ENCODE measurements at regions not wholly inside any gene's neighbourhood (a gene's known extent, or its start where the extent isn't known, plus 50 kb on each side); places are given as distances from the start of the nearest gene placed in this dataset.
A peak's percentile ranks its signal among the peaks of the same experiment; 100 is the strongest.

DNA sequence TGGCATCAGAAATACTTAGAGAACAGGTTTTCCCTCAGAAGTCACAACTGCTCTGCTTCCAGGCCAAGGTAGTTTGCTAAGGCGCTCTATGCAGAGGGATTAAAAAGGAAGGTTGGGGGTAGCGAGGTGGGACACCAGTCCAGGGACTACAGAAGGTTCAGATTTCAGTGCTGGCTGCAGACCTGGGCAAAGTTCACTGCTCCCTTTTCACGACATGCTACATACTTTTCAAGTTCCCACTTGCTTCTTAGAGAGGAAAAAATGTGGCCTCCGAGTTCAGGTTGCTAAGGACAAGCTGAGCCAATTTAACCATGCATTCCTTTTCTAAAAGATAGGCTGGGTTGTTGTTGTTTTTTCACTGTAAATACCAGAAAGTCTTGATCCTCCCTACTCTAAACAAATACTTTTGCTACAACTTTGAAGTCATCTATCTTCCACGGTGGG lies 158.6 kb upstream of the NR2F2 start (continued):
- TF ChIP-seq EP300 (IDR thresholded peaks at IDR 0.05; ENCODE audit: low read depth in 2 of 2, low read length in 2 of 2) (peak in 1 of 2 experiments; percentile 73; a peak in 2 of 4 replicates), EP300 (CRISPR knock-in tag; IDR thresholded peaks at IDR 0.05; ENCODE audit: borderline replicate concordance) (0 out of 2 replicates have a peak, but pooled peaks have one; percentile 34), ZNF292 (CRISPR knock-in tag; IDR thresholded peaks at IDR 0.05; ENCODE audit: borderline replicate concordance, low read depth) (0 out of 2 replicates have a peak, but pooled peaks have one; percentile 12), PHB2 (IDR thresholded peaks at IDR 0.05; ENCODE audit: partially characterized antibody) (no peak), TCF7 (IDR thresholded peaks at IDR 0.05; ENCODE audit: low read depth) (0 out of 2 replicates have a peak, but pooled peaks have one; percentile 13), DPF2 (CRISPR knock-in tag; IDR thresholded peaks at IDR 0.05; ENCODE audit: borderline replicate concordance, low read depth) (peak; percentile 49; the same call in 1 of the 2 replicates), BRD4 (CRISPR knock-in tag; IDR thresholded peaks at IDR 0.05) (no peak), BCL6 (CRISPR knock-in tag; IDR thresholded peaks at IDR 0.05) (peak; percentile 73)
- TF ChIP-seq, protein P1, sequence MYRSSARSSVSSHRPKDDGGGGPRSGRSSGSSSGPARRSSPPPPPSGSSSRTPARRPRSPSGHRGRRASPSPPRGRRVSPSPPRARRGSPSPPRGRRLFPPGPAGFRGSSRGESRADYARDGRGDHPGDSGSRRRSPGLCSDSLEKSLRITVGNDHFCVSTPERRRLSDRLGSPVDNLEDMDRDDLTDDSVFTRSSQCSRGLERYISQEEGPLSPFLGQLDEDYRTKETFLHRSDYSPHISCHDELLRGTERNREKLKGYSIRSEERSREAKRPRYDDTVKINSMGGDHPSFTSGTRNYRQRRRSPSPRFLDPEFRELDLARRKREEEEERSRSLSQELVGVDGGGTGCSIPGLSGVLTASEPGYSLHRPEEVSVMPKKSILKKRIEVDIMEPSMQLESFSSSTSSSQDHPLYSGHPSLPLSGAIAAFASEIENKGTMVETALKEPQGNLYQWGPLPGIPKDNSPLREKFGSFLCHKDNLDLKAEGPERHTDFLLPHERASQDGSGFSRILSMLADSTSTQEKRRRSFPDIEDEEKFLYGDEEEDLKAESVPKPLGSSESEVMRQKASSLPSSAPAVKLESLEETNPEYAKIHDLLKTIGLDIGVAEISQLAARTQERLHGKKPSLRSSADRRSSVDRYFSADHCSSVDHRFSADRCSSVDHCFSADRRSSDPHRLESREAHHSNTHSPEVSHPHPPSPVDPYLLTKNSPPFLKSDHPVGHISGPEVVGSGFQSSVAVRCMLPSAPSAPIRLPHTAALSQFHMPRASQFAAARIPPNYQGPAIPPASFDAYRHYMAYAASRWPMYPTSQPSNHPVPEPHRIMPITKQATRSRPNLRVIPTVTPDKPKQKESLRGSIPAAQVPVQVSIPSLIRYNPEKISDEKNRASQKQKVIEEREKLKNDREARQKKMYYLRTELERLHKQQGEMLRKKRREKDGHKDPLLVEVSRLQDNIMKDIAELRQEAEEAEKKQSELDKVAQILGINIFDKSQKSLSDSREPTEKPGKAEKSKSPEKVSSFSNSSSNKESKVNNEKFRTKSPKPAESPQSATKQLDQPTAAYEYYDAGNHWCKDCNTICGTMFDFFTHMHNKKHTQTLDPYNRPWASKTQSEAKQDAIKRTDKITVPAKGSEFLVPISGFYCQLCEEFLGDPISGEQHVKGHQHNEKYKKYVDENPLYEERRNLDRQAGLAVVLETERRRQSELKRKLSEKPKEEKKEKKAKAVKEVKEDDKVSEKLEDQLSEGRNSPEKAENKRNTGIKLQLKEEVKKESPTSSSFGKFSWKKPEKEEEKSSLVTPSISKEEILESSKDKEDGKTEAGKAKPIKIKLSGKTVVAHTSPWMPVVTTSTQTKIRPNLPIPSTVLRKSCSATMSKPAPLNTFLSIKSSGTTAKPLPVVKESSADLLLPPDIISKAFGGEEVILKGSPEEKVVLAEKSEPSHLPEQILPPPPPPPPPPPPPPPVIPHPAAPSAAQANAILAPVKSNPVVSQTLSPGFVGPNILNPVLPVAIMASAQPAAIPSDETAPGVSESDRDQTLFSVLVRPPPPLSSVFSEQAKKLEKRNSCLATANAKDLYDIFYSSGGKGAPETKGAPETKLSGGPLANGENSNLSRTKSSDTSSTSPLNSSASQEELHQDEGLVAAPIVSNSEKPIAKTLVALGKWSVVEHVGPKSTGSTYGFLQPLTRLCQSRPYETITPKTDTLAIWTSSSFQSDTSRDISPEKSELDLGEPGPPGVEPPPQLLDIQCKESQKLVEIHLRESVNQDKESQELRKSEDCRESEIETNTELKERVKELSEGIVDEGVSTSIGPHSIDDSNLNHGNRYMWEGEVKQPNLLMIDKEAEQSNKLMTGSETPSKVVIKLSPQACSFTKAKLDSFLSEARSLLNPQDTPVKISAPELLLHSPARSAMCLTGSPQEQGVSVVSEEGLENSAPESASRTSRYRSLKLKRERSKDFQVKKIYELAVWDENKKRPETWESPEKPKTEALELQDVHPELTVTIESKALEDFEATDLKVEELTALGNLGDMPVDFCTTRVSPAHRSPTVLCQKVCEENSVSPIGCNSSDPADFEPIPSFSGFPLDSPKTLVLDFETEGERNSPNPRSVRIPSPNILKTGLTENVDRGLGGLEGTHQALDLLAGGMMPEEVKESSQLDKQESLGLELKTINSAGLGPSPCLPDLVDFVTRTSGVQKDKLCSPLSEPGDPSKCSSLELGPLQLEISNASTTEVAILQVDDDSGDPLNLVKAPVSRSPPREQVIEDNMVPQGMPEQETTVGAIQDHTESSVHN (CRISPR knock-in tag; IDR thresholded peaks at IDR 0.05): no peak
- TF ChIP-seq, protein P2, sequence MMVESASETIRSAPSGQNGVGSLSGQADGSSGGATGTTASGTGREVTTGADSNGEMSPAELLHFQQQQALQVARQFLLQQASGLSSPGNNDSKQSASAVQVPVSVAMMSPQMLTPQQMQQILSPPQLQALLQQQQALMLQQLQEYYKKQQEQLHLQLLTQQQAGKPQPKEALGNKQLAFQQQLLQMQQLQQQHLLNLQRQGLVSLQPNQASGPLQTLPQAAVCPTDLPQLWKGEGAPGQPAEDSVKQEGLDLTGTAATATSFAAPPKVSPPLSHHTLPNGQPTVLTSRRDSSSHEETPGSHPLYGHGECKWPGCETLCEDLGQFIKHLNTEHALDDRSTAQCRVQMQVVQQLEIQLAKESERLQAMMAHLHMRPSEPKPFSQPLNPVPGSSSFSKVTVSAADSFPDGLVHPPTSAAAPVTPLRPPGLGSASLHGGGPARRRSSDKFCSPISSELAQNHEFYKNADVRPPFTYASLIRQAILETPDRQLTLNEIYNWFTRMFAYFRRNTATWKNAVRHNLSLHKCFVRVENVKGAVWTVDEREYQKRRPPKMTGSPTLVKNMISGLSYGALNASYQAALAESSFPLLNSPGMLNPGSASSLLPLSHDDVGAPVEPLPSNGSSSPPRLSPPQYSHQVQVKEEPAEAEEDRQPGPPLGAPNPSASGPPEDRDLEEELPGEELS (CRISPR knock-in tag; IDR thresholded peaks at IDR 0.05): peak; percentile 30; the same call in 1 of the 2 replicates
- TF ChIP-seq, protein P3, sequence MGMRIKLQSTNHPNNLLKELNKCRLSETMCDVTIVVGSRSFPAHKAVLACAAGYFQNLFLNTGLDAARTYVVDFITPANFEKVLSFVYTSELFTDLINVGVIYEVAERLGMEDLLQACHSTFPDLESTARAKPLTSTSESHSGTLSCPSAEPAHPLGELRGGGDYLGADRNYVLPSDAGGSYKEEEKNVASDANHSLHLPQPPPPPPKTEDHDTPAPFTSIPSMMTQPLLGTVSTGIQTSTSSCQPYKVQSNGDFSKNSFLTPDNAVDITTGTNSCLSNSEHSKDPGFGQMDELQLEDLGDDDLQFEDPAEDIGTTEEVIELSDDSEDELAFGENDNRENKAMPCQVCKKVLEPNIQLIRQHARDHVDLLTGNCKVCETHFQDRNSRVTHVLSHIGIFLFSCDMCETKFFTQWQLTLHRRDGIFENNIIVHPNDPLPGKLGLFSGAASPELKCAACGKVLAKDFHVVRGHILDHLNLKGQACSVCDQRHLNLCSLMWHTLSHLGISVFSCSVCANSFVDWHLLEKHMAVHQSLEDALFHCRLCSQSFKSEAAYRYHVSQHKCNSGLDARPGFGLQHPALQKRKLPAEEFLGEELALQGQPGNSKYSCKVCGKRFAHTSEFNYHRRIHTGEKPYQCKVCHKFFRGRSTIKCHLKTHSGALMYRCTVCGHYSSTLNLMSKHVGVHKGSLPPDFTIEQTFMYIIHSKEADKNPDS (CRISPR knock-in tag; IDR thresholded peaks at IDR 0.05): no peak
- TF ChIP-seq, protein P4, sequence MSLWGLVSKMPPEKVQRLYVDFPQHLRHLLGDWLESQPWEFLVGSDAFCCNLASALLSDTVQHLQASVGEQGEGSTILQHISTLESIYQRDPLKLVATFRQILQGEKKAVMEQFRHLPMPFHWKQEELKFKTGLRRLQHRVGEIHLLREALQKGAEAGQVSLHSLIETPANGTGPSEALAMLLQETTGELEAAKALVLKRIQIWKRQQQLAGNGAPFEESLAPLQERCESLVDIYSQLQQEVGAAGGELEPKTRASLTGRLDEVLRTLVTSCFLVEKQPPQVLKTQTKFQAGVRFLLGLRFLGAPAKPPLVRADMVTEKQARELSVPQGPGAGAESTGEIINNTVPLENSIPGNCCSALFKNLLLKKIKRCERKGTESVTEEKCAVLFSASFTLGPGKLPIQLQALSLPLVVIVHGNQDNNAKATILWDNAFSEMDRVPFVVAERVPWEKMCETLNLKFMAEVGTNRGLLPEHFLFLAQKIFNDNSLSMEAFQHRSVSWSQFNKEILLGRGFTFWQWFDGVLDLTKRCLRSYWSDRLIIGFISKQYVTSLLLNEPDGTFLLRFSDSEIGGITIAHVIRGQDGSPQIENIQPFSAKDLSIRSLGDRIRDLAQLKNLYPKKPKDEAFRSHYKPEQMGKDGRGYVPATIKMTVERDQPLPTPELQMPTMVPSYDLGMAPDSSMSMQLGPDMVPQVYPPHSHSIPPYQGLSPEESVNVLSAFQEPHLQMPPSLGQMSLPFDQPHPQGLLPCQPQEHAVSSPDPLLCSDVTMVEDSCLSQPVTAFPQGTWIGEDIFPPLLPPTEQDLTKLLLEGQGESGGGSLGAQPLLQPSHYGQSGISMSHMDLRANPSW (CRISPR knock-in tag; IDR thresholded peaks at IDR 0.05; ENCODE audit: borderline replicate concordance): no peak
- TF ChIP-seq, protein P5, sequence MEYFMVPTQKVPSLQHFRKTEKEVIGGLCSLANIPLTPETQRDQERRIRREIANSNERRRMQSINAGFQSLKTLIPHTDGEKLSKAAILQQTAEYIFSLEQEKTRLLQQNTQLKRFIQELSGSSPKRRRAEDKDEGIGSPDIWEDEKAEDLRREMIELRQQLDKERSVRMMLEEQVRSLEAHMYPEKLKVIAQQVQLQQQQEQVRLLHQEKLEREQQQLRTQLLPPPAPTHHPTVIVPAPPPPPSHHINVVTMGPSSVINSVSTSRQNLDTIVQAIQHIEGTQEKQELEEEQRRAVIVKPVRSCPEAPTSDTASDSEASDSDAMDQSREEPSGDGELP (IDR thresholded peaks at IDR 0.05; ENCODE audit: borderline replicate concordance, low read depth): no peak
